HL-60/S4 (cell line): ENCODE measurements at regions not wholly inside any gene's neighbourhood (a gene's known extent, or its start where the extent isn't known, plus 50 kb on each side); places are given as distances from the start of the nearest gene placed in this dataset.

Source experiments
- in situ Hi-C: fragments of 300-500 bp; cut with MboI; formaldehyde crosslinking; loops from 2 replicates; pipeline ENCODE4 v1.14.3; 2022; ENCODE audit warnings: low sequenced_read_pairs

DNA sequence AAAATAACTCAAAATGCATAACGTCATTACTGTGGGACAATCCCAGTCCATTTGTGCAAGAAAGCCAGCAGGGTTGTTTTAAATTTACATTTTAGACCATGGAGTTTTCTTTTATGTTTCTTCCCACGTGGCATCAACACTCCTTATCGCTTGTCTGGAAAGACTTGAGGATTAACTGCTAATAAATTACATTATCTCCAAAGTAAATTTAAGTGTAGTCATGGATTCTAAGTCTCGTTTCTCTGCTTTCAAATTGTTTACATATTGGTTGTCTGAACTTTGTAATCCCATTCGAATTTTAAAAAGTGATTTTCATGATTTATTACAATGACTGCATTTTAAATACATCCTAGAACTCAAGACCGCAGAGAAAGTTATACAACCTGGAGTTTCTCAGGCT lies 119.3 kb upstream of the ADAMTS5 start:
- in situ Hi-C loops: no loop called here

DNA sequence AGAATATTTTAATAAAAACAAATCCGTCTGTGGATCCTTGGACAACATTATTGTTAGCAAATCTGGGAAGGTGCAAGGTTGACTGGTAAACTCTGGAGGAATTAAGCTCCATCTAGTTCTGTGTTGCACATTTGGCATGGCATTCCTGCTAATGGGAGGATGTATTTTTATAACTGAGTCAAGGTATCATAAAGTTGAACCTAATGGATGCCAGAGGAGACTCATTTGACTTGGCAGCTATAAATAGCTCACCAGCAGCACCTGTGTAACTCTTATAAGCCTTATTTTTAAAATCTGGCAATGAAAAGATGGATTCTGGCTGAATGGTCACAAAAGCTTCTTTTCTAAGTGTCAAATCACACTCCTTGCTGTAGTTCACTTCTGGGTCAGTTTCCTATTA lies 118.5 kb upstream of the ADAMTS5 start:
- in situ Hi-C loops: no loop called here

- in situ Hi-C loops: no loop called here
Measured at GRCh38 chr21:27083144-27083543, 116.3 kb upstream of the ADAMTS5 start.

- in situ Hi-C loops: no loop called here
Measured at GRCh38 chr21:27082431-27083010, 115.6 kb upstream of the ADAMTS5 start.

DNA sequence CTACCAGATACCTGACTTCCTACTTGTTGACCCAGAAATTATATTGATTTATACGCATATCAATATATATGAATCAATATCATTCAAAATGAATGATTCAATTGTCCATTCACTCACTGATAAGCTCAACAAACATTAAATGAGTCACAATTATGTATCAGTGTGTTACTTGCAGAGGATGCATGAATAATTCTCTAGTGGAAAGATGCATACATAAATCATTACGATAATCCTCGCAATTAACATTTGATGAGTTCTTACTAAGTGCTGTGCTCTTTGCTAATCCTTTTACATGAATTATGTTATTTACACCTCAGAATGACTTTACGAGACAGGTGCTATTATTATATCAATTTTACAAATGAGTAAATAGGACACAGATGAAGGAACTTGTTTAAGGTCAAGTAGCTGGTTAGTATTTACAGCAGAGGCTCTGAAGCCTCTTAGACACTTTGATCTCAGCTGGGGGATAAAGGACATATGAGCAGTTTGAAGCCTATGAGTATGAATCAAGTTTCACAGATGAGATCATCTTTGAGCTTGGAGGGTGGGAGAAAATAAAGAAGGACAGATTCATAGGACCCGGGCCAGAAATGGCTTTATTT lies 112.8 kb upstream of the ADAMTS5 start:
- in situ Hi-C loops: no loop called here

- in situ Hi-C loops: no loop called here
Measured at GRCh38 chr21:27078915-27079314, 112.0 kb upstream of the ADAMTS5 start.

- in situ Hi-C loops: no loop called here
Measured at GRCh38 chr21:27077501-27077900, 110.6 kb upstream of the ADAMTS5 start.

DNA sequence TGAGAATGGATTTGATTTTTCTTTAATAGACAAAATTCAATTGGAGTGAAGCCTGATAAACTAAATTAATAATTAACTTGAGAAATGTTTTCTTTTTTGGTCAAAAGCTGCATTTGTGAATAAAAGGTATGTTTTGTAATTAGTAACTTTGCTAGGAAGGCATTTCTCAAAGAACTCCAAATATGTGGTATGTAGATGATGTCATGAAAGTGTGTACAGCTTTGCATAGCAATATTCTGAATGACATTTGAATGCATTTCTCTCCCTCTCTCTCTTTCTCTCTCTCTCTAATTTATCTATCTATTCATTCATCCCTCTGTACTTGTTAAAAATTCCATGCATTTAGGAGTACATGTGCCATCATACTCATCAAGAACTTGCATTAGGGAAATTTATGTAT lies 109.1 kb upstream of the ADAMTS5 start:
- in situ Hi-C loops: no loop called here

- in situ Hi-C loops: no loop called here
Measured at GRCh38 chr21:27070861-27071670, 104.2 kb upstream of the ADAMTS5 start.

GRCh38 chr21:27068811-27069210 lies 101.9 kb upstream of the ADAMTS5 start:
- in situ Hi-C loops: no loop called here

GRCh38 chr21:27067226-27067625 lies 100.3 kb upstream of the ADAMTS5 start:
- in situ Hi-C loops: no loop called here

DNA sequence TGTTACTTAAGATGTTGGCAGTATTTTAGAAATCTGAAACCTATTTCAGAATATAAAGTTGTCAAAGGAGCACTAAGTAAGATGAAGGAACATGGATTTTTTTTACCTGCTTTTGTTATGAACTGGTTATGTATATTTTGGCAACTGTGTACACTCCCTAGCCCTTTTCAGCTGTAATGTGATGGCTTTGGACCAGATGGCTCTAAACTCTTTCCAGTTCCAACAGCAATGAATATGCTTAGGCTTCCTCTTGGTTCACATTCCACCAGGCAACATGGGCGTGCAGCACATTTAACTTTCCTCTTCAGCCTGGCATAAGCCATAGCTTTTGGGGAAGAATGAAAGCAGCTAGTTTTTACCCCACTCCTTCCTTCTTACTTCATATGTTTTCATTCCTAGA lies 95.6 kb upstream of the ADAMTS5 start:
- in situ Hi-C loops: no loop called here

DNA sequence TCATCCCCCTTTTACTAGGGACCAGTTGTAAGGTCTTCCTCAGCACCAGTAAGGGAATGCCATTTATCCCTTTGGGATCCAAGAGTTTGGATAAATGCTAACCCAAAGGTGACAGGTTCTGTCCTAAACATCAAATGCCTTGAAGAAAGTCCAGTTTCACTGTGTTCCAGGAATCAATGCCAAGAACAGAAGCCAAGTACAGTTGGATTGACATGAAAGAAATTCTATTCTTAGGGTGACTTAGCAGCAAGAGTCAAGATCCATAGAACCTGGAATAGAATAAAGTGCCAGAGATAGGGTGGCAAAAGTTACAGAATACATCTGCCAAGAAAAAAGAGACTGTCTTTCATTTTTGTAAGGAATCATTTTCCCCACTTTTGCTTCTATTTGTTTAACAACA lies 94.9 kb upstream of the ADAMTS5 start:
- in situ Hi-C loops: no loop called here

DNA sequence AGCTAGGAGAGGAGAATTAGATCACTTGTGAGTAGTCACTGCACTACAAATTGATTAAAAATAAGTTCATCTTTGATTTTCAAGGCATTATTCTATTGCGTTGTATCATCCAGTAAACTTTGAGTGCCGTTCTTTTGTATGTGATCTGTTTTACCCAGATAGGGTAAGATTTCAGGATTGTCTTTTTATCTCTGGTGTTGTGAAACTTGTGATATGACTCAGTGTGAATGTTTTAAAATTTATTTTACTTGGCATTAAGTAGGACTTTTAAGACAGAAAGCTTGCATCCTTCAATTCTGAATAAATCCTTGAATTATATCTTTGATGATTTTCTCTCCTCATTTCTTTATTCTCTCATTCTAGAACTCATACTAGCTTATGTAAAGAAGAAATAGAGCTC lies 93.3 kb upstream of the ADAMTS5 start:
- in situ Hi-C loops: no loop called here

DNA sequence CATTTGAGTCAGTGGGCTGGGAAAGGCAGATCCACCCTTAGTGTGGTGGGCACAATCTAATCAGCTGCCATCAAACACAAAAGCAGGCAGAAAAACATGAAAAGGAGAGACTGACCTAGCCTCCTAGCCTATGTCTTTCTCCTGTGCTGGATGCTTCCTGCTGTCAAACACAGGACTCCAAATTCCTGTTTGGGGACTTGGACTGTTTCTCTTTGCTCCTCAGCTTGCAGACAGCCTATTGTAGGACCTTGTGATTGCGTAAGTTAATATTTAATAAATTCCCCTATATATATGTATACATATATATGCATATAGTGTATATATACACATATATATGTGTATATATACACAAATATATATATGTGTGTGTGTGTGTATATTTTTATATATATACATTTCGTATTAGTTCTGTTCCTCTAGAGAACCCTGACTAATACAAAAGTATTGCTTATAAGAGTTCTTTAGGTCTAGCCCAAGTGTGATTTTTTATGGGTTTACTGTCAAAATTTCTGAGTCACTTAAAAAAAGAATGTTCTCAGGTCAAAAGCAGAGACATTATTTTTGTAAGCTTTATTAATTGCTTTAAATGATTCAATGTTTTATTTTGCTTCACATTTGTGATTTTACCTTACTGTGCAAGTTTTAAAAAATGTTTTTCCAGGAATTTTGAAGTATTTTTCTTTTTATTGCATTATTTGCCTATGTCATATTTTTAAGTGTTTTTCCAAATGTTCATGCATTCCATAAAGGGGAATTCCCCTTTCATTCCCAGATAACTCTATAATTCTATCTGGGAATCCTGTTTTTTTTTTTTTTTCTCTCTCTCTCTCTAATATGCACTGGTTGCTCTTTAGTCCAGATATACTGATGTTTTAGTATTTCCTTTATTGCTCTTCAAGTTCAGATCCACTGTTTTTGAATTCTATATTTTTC lies 92.1 kb upstream of the ADAMTS5 start:
- in situ Hi-C loops: no loop called here

- in situ Hi-C loops: no loop called here
Measured at GRCh38 chr21:27057997-27058396, 91.1 kb upstream of the ADAMTS5 start.

DNA sequence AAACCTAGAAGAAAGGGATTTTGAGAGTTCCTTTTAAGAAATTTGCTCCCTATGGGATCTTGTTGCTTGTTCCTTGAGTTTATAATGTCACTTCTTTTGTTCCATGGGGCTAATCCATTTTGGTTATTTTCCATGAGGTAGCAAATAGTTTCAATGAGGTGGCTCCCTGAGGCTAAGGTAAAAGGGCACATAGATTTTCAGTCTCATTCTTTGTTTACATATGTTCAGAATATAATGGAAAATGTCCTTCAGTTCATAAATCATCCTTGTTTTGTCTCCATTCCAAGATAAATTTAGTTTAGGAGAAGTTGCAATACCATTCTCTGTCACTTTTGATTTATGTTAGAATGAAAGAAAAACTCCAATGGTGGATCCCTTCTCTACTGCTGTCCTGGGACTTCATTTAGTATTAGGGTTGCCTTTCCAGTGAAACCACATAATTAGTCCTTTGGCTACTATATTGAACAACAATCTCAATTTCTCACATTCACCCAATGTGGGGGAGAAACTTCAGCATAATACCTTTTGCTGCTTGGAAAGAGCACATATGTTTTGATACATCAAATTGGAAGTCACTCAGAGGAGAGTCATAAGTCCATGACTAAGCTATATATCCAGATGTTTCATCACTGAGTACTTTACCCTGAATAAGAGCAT lies 80.9 kb upstream of the ADAMTS5 start:
- in situ Hi-C loops: no loop called here

DNA sequence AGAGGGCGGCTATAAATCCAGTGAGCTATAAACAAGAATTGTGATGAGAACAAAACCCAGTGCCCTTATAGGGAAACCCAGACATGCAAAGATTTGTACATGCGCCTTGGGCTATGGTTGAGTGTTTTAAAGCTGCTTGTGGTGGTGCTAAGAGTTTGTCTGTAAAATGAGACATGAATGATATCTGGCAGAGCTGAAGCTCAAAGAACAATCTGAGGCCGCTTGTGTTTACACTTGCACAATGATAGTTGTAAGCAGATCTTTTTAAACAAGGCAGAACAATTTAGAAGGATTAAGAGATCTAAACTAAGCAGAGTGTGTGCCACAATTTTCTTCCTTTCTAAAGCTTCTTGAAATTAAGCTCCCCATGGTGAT lies 80.4 kb upstream of the ADAMTS5 start:
- in situ Hi-C loops: no loop called here

DNA sequence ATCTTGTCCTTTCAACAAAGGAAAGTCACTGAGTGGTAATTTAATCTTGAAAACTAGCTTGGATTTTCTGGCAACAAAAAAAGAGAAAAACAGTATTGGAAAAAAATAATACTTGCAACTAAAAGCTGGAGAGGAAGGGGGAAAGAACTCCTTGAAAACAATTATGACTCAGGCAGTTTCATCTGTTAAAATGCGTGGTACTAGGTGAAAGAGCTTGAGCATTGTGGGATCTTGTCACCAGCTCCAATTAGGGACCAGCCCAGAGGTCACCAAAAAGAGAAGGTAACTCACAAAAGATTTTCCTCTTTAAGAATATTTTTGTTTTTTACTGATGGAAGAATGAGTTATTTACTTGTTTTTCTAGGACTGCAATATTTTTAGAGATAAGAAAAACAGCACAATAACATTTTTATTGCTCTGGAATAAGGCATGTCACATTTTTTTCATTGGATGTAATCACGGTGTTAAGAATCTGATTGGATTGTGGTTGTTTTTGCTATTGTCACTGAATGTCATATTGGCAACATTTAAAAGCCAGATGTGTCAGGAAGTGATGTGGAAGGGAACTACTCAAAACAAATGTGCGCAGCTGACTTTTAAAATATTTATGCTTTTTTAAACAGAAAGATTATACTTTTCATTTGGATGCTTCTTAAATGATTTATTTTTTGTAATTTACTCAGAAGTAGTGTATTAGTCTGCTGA lies 78.5 kb upstream of the ADAMTS5 start:
- in situ Hi-C loops: no loop called here

- in situ Hi-C loops: no loop called here
Measured at GRCh38 chr21:27043377-27043776, 76.5 kb upstream of the ADAMTS5 start.
